HEK293T (cell line): ENCODE measurements at regions not wholly inside any gene's neighbourhood (a gene's known extent, or its start where the extent isn't known, plus 50 kb on each side); places are given as distances from the start of the nearest gene placed in this dataset.

ENCODE experiments used
- CTCF ChIA-PET: fragments of 350-600 bp; formaldehyde crosslinking; extraction: SDS; loops from one replicate; lab custom pipeline; 2021; ENCODE audit warnings: antibody characterized with exemption, inconsistent platforms; lab: Yijun Ruan, JAX
- POLR2A ChIA-PET: fragments of 350-600 bp; formaldehyde crosslinking; extraction: SDS; loops from one replicate; lab custom pipeline; 2020; ENCODE audit warnings: antibody characterized with exemption, inconsistent platforms; lab: Yijun Ruan, JAX
- DNase-seq: peaks from one replicate; pipeline ENCODE4 v3.0.0; 2012; ENCODE audit warnings: mixed read lengths; ENCODE audit errors: extremely low spot score
- ARNT ChIP-seq: fragments of 450-650 bp; IDR thresholded peaks from 2 replicates; pipeline ENCODE4 v1.6.1; 2017; ENCODE audit warnings: mild to moderate bottlenecking
- BHLHE40 ChIP-seq: fragments of 450-650 bp; IDR thresholded peaks from 2 replicates; pipeline ENCODE4 v1.6.1; 2016; ENCODE audit warnings: mild to moderate bottlenecking, moderate library complexity, borderline replicate concordance
- CTBP1 ChIP-seq: fragments of 450-650 bp; IDR thresholded peaks from 2 replicates; pipeline ENCODE4 v1.6.1; 2016; ENCODE audit warnings: borderline replicate concordance
- ELF4 ChIP-seq: fragments of 450-650 bp; IDR thresholded peaks from 2 replicates; pipeline ENCODE4 v1.6.1; 2017; ENCODE audit warnings: antibody characterized with exemption
- FOXA1 ChIP-seq: fragments of 450-650 bp; IDR thresholded peaks from 2 replicates; pipeline ENCODE4 v1.6.1; 2016; ENCODE audit warnings: mild to moderate bottlenecking
- FOXK2 ChIP-seq: fragments of 450-650 bp; IDR thresholded peaks from 2 replicates; pipeline ENCODE4 v1.6.1; 2016; ENCODE audit warnings: mild to moderate bottlenecking
- FOXM1 ChIP-seq: fragments of 450-650 bp; IDR thresholded peaks from 2 replicates; pipeline ENCODE4 v1.6.1; 2017; ENCODE audit warnings: mild to moderate bottlenecking, borderline replicate concordance
- HDGF ChIP-seq: fragments of 450-650 bp; IDR thresholded peaks from 2 replicates; pipeline ENCODE4 v1.6.1; 2017; ENCODE audit warnings: antibody characterized with exemption, borderline replicate concordance
- L3MBTL2 ChIP-seq: fragments of 450-650 bp; conservative IDR thresholded peaks from 2 replicates; pipeline ENCODE4 v1.6.1; 2016; ENCODE audit warnings: mild to moderate bottlenecking
- LEF1 ChIP-seq: fragments of 450-650 bp; IDR thresholded peaks from 2 replicates; pipeline ENCODE4 v1.6.1; 2017; ENCODE audit warnings: mild to moderate bottlenecking, borderline replicate concordance
- NFRKB ChIP-seq: fragments of 450-650 bp; IDR thresholded peaks from 2 replicates; pipeline ENCODE4 v1.6.1; 2016; ENCODE audit warnings: mild to moderate bottlenecking, moderate library complexity
- SP1 ChIP-seq: fragments of 450-650 bp; IDR thresholded peaks from 2 replicates; pipeline ENCODE4 v1.6.1; 2017
- SUZ12 ChIP-seq: fragments of 450-650 bp; IDR thresholded peaks from 2 replicates; pipeline ENCODE4 v1.6.1; 2016; ENCODE audit warnings: mild to moderate bottlenecking
- TARDBP ChIP-seq: fragments of 450-650 bp; IDR thresholded peaks from 2 replicates; pipeline ENCODE4 v1.6.1; 2016
- ZNF384 ChIP-seq: fragments of 450-650 bp; IDR thresholded peaks from 2 replicates; pipeline ENCODE4 v1.6.1; 2016
- TF ChIP-seq, protein P1 (sequence below): fragments of 450-650 bp; IDR thresholded peaks from 2 replicates; pipeline ENCODE4 v1.6.1; 2016

- TF ChIP-seq CTBP1 = no peak
- no peak for TF ChIP-seq BHLHE40
- TF ChIP-seq TARDBP = no peak
- ChIA-PET POLR2A (no interaction called here), CTCF (interaction anchor here (1.1 to 1.3 kb wide), 2 partner anchors 11 to 19 kb away, joined by 3 to 11 read pairs; no protein-coding TSS in a partner anchor)
- no peak for DNase-seq
Observed at GRCh38 chr5:158064334-158065123, 205.6 kb upstream of the CLINT1 start.

GRCh38 chr5:158063052-158063451 lies 204.1 kb upstream of the CLINT1 start:
- DNase-seq = no peak
- CTCF ChIA-PET = interaction anchor here (1.2 to 1.3 kb wide), 2 partner anchors 12 to 68 kb away, joined by 4 to 7 read pairs; no protein-coding TSS in a partner anchor
- TF ChIP-seq SP1 (no peak), ELF4 (no peak), FOXM1 (no peak), FOXA1 (no peak), BHLHE40 (no peak), ZNF384 (no peak)
- POLR2A ChIA-PET = no interaction called here

DNA sequence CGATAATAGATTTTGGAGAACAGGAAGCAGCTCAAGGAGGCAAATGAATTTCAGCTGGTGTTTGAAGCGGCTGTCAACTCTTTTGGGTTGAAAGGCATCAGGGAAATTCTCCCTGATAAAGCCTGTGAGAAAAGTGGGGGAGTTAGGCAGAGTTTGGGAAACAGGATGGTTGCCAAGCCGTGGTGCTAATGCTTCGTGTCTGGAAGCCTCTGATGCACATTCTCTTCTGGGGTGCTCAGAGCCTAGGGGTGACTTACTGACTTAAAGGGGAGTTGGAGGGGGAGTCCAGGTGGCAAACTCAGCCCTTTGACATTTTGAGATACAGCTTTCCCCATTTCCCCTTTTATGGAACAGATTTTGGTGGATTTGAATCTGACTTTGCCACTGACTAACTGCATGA lies 202.5 kb upstream of the CLINT1 start:
- no peak for TF ChIP-seq SUZ12
- TF ChIP-seq LEF1 = no peak
- TF ChIP-seq, protein P1, sequence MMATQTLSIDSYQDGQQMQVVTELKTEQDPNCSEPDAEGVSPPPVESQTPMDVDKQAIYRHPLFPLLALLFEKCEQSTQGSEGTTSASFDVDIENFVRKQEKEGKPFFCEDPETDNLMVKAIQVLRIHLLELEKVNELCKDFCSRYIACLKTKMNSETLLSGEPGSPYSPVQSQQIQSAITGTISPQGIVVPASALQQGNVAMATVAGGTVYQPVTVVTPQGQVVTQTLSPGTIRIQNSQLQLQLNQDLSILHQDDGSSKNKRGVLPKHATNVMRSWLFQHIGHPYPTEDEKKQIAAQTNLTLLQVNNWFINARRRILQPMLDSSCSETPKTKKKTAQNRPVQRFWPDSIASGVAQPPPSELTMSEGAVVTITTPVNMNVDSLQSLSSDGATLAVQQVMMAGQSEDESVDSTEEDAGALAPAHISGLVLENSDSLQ = no peak
- no peak for TF ChIP-seq FOXM1
- TF ChIP-seq TARDBP = no peak
- POLR2A ChIA-PET = no interaction called here

DNA sequence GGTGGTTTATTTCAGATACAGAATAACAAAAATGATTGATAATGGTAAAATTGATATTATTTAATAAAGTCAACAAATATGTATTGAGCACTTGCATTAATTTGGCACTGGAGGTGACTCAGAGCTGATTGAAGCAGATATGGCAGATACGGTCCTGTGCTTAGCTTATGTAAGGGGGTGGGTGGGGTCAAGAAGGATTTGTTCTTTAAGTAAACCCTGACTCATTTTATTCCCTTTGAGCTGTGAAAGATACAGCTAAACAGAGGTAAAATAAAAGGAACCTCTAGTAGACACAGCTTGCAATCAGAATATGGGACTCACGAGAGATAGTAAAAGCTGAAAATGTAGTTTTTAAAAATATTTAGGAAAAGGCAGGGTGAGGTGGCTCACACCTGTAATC lies 201.3 kb upstream of the CLINT1 start:
- CTCF ChIA-PET = interaction anchor here (2.3 kb wide), 1 partner anchor 15 kb away, joined by 12 read pairs; no protein-coding TSS in a partner anchor
- POLR2A ChIA-PET = no interaction called here
- TF ChIP-seq HDGF (no peak), L3MBTL2 (no peak), ZNF384 (no peak), SP1 (no peak), FOXM1 (no peak), CTBP1 (no peak), NFRKB (no peak), SUZ12 (no peak), TARDBP (no peak), FOXK2 (no peak), ARNT (no peak), LEF1 (no peak), ELF4 (no peak)
- TF ChIP-seq, protein P1 = no peak
- no peak for DNase-seq

More for the DNA sequence above, 202.5 kb upstream of the CLINT1 start:
- CTCF ChIA-PET = interaction anchor here (2.3 kb wide), 1 partner anchor 14 kb away, joined by 12 read pairs; no protein-coding TSS in a partner anchor
- DNase-seq = no peak

DNA sequence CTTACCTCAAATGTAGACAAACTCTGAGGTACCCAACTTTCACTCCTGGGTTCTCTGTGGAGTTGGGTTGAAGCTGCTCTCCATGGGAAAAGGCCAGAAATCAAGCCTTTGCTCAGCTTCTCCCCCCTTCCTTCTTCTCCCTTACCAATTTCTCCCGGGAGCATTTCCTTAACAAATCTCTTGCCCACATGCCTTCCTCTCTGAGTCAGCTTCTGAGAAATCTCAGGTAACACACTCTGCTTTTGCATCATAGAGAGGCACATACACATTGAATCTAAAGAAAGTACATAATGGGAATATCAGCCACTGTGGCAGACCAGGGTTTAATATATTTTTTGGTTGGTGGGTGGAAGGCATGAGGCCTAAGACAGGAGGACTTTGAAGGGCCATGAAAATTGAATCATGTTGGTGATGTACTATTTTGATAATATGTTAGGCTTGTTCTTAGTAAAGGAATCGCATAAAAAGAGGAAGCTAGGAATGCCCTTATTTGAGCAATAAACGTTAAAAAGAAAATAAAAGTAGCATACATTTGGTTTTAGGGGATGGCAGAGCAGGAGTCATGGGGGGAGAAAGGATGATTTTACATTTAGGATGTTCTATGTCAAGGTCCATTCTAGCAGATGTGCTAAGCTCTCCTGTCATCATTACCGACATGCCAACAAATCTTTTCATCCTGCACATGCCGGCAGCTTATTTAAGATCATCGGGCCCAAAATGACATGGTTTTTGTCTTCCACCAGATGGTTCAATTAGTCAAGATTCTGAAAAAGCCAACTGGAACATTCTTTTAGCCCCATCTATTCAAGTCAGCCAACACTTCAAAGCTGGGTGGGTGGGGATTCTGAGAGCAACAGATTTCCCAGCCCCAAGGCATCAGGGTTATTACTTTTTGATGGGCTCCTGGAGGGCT lies 199.5 kb upstream of the CLINT1 start:
- POLR2A ChIA-PET = no interaction called here
- TF ChIP-seq ELF4 = no peak
- TF ChIP-seq ZNF384 = no peak
- no peak for TF ChIP-seq BHLHE40
- no peak for TF ChIP-seq SUZ12
- no peak for TF ChIP-seq ARNT
- TF ChIP-seq LEF1 = no peak
- no peak for TF ChIP-seq HDGF
- TF ChIP-seq, protein P1 = no peak
- no peak for TF ChIP-seq L3MBTL2
- no peak for TF ChIP-seq FOXM1
- TF ChIP-seq FOXA1 = no peak
- TF ChIP-seq TARDBP = no peak
- no peak for TF ChIP-seq FOXK2
- TF ChIP-seq SP1 = no peak
- TF ChIP-seq NFRKB = no peak
- TF ChIP-seq CTBP1 = no peak
- no peak for DNase-seq
- CTCF ChIA-PET = interaction anchor here (0.5 to 1.8 kb wide), 4 partner anchors 17 to 1132 kb away, joined by 3 to 12 read pairs (median 3); no protein-coding TSS in a partner anchor
